Body of pancreas (tissue), 4 donors: ENCODE measurements at regions not wholly inside any gene's neighbourhood (a gene's known extent, or its start where the extent isn't known, plus 50 kb on each side); places are given as distances from the start of the nearest gene placed in this dataset.

Experiments used
- ATAC-seq: fragments of 150-250 bp; one replicate; pipeline ENCODE4 v1.9.1; 2016
- DNase-seq, 4 donors: peaks; one replicate each; pipeline ENCODE4 v3.0.0-alpha.2; 2019
- H3K27ac ChIP-seq, 4 donors: fragments of 200-600 bp; sonication (generic); 1 replicate in 3 of 4; 2 replicates in 1 of 4; pipeline versions ENCODE4 v1.5.1 to v1.6.1; 2016 to 2019; ENCODE audit warnings: mild to moderate bottlenecking in 1 of 4, mixed read lengths in 1 of 4, moderate library complexity in 1 of 4
- H3K27me3 ChIP-seq, 2 donors: fragments of 200-600 bp; sonication (generic); one replicate each; pipeline ENCODE4 v1.6.0; 2016; ENCODE audit warnings: mild to moderate bottlenecking in 1 of 2
- H3K36me3 ChIP-seq, 2 donors: fragments of 200-600 bp; sonication (generic); replicated peaks in 1 of 2; 2 replicates each; pipeline ENCODE4 v1.5.1; 2016; ENCODE audit warnings: low read depth in 2 of 2; ENCODE audit not compliant: insufficient read depth in 1 of 2
- H3K4me1 ChIP-seq: fragments of 200-600 bp; sonication (generic); one replicate; pipeline ENCODE4 v1.6.0; 2016
- H3K4me3 ChIP-seq, 2 donors: fragments of 200-600 bp; sonication (generic); 1 replicate in 1 of 2; 2 replicates in 1 of 2; pipeline ENCODE4 v1.5.1; 2016 to 2019
- H3K9me3 ChIP-seq, 3 donors: fragments of 200-600 bp; sonication (generic); 1 replicate in 2 of 3; 2 replicates in 1 of 3; pipeline ENCODE4 v1.5.1; 2016
- CTCF ChIP-seq, 7 experiments: fragments of 450-650 bp in 4 of 7; fragments of 200-600 bp in 3 of 7; sonication (generic) in 3 of 7; IDR thresholded peaks; one replicate each; pipeline ENCODE4 v1.5.1; 2016 to 2019; ENCODE audit warnings: antibody characterized with exemption in 7 of 7
- POLR2A ChIP-seq, 3 donors: fragments of 450-650 bp; IDR thresholded peaks; one replicate each; pipeline ENCODE4 v1.6.1; 2016; ENCODE audit warnings: antibody characterized with exemption in 3 of 3, mild to moderate bottlenecking in 2 of 3
- WGBS, 2 donors: methylation state at CpG; one replicate each; pipeline ENCODE4 v1.1.5; 2017; 5-methylcytosine and 5-hydroxymethylcytosine counted together
- intact Hi-C: fragments of 100-400 bp; cut with DNase I; formaldehyde crosslinking; loops from one replicate; pipeline ENCODE4 v1.15.1; 2023

- no peak for ATAC-seq
These were observed 263.0 kb upstream of the NECTIN3 start for GRCh38 chr3:110808630-110809029.

GRCh38 chr3:110810356-110810755 is 261.3 kb upstream of the NECTIN3 start:
- peaks cover 5% of the 10 kb centered on the region for H3K4me1 ChIP-seq
- H3K27ac ChIP-seq = no peak overlapping the region
- no peaks in the 10 kb centered on the region for H3K36me3 ChIP-seq
- no peak for DNase-seq
- WGBS, 2 donors = 55 to 87% methylated on average over 1 of the region's 1 CpG
- ATAC-seq = no peak
- TF ChIP-seq CTCF (IDR thresholded peaks at IDR 0.05) (no peak), POLR2A (IDR thresholded peaks at IDR 0.05) (no peak)
- intact Hi-C loops = no loop called here
- no peaks in the 10 kb centered on the region for H3K27me3 ChIP-seq
- no peak overlapping the region for H3K4me3 ChIP-seq
- H3K9me3 ChIP-seq = no peaks in the 10 kb centered on the region

More at GRCh38 chr3:110808630-110809029, 263.0 kb upstream of the NECTIN3 start:
- Histone ChIP-seq H3K36me3 (no peaks in the 10 kb centered on the region), H3K9me3 (no peaks in the 10 kb centered on the region), H3K27me3 (no peaks in the 10 kb centered on the region), H3K4me1 (no peaks in the 10 kb centered on the region), H3K27ac (no peak overlapping the region), H3K4me3 (no peak overlapping the region)
- no peak for DNase-seq
- WGBS, 2 donors = 39 to 41% methylated on average over 2 of the region's 2 CpGs
- intact Hi-C loops = no loop called here
- TF ChIP-seq POLR2A (IDR thresholded peaks at IDR 0.05) = no peak
- TF ChIP-seq CTCF (IDR thresholded peaks at IDR 0.05) = no peak

- no peak overlapping the region for H3K4me3 ChIP-seq
- ATAC-seq = no peak
- no peaks in the 10 kb centered on the region for H3K27me3 ChIP-seq
- H3K9me3 ChIP-seq = no peaks in the 10 kb centered on the region
- TF ChIP-seq CTCF (IDR thresholded peaks at IDR 0.05) (no peak), POLR2A (IDR thresholded peaks at IDR 0.05) (no peak)
- no peaks in the 10 kb centered on the region for H3K36me3 ChIP-seq
- intact Hi-C loops = no loop called here
- DNase-seq = no peak
- no peak overlapping the region for H3K27ac ChIP-seq
- peaks cover 5% of the 10 kb centered on the region for H3K4me1 ChIP-seq
These were observed 260.6 kb upstream of the NECTIN3 start for GRCh38 chr3:110811050-110811449.

- WGBS, 2 donors = 87 to 98% methylated on average over 2 of the region's 2 CpGs
- ATAC-seq = no peak
- H3K4me3 ChIP-seq = no peak overlapping the region
- no peak for DNase-seq
- H3K4me1 ChIP-seq = peaks cover 5% of the 10 kb centered on the region
- intact Hi-C loops = no loop called here
- H3K27ac ChIP-seq = no peak overlapping the region
- no peaks in the 10 kb centered on the region for H3K36me3 ChIP-seq
- no peak for TF ChIP-seq POLR2A (IDR thresholded peaks at IDR 0.05)
- TF ChIP-seq CTCF (IDR thresholded peaks at IDR 0.05) = no peak
- H3K27me3 ChIP-seq = no peaks in the 10 kb centered on the region
- no peaks in the 10 kb centered on the region for H3K9me3 ChIP-seq
These were observed 258.1 kb upstream of the NECTIN3 start for GRCh38 chr3:110813541-110813940.

GRCh38 chr3:110814170-110815007 is 257.2 kb upstream of the NECTIN3 start:
- Histone ChIP-seq H3K4me1 (peaks cover 5% of the 10 kb centered on the region), H3K27ac (no peak overlapping the region), H3K4me3 (no peak overlapping the region), H3K27me3 (no peaks in the 10 kb centered on the region), H3K9me3 (no peaks in the 10 kb centered on the region), H3K36me3 (no peaks in the 10 kb centered on the region)
- 86 to 87% methylated on average over 5 of the region's 5 CpGs for WGBS, 2 donors
- TF ChIP-seq CTCF (IDR thresholded peaks at IDR 0.05) (no peak), POLR2A (IDR thresholded peaks at IDR 0.05) (no peak)
- DNase-seq (no peak), ATAC-seq (no peak)
- intact Hi-C loops = no loop called here
